NCI-H2081 treated with DMSO at 0.1 percent for 48 hours (cell line): ENCODE measurements at regions not wholly inside any gene's neighbourhood (a gene's known extent, or its start where the extent isn't known, plus 50 kb on each side); places are given as distances from the start of the nearest gene placed in this dataset.
"Not testable (repeated sequence)": the region's sequence is repeated elsewhere in the genome, so short reads cannot be mapped to it uniquely, and the experiment has no call there.

Source experiments
- DNase-seq: peaks from one replicate; lab custom pipeline; 2025; lab: John Stamatoyannopoulos, UW

GRCh38 chr1:73854527-73854926, 343.4 kb downstream of the LRRIQ3 start:
- no peak for DNase-seq

GRCh38 chr1:73842436-73842835, 355.5 kb downstream of the LRRIQ3 start:
- DNase-seq: no peak

GRCh38 chr1:73839922-73840321, 358.1 kb downstream of the LRRIQ3 start:
- DNase-seq: no peak

- no peak for DNase-seq
Measured at GRCh38 chr1:73832276-73833181, 365.4 kb downstream of the LRRIQ3 start.

- not testable (repeated sequence) for DNase-seq
Measured at GRCh38 chr1:73827283-73827682, 370.7 kb downstream of the LRRIQ3 start.

GRCh38 chr1:73824065-73824464, 373.9 kb downstream of the LRRIQ3 start:
- no peak for DNase-seq

GRCh38 chr1:73821520-73821919, 376.5 kb downstream of the LRRIQ3 start:
- DNase-seq: no peak

GRCh38 chr1:73820843-73821242, 377.1 kb downstream of the LRRIQ3 start:
- DNase-seq: no peak

- no peak for DNase-seq
Measured at GRCh38 chr1:73813716-73814115, 384.3 kb downstream of the LRRIQ3 start.

GRCh38 chr1:73813236-73813635, 384.7 kb downstream of the LRRIQ3 start:
- no peak for DNase-seq

- no peak for DNase-seq
Measured at GRCh38 chr1:73811798-73812197, 386.2 kb downstream of the LRRIQ3 start.

- DNase-seq: no peak
Measured at GRCh38 chr1:73804935-73805334, 393.0 kb downstream of the LRRIQ3 start.

GRCh38 chr1:73803380-73803779, 394.6 kb downstream of the LRRIQ3 start:
- no peak for DNase-seq

- DNase-seq: no peak
Measured at GRCh38 chr1:73801912-73802429, 396.0 kb downstream of the LRRIQ3 start.

GRCh38 chr1:73800376-73800775, 397.6 kb downstream of the LRRIQ3 start:
- DNase-seq: no peak

- no peak for DNase-seq
Measured at GRCh38 chr1:73789965-73790364, 408.0 kb downstream of the LRRIQ3 start.

- DNase-seq: no peak
Measured at GRCh38 chr1:73784026-73784425, 413.9 kb downstream of the LRRIQ3 start.

GRCh38 chr1:73783352-73783751, 414.6 kb downstream of the LRRIQ3 start:
- DNase-seq: no peak

- DNase-seq: no peak
Measured at GRCh38 chr1:73782901-73783300, 415.1 kb downstream of the LRRIQ3 start.

GRCh38 chr1:73781251-73781650, 416.7 kb downstream of the LRRIQ3 start:
- no peak for DNase-seq

GRCh38 chr1:73778471-73778870, 419.5 kb downstream of the LRRIQ3 start:
- DNase-seq: no peak

- no peak for DNase-seq
Measured at GRCh38 chr1:73775896-73776295, 422.1 kb downstream of the LRRIQ3 start.

GRCh38 chr1:73772941-73773340, 425.0 kb downstream of the LRRIQ3 start:
- DNase-seq: no peak

GRCh38 chr1:73771396-73771795, 426.6 kb downstream of the LRRIQ3 start:
- DNase-seq: no peak
